Nucleus accumbens (tissue), 56 donors: ENCODE measurements at regions not wholly inside any gene's neighbourhood (a gene's known extent, or its start where the extent isn't known, plus 50 kb on each side); places are given as distances from the start of the nearest gene placed in this dataset.

Source experiments
- DNase-seq, 56 donors: peaks; one replicate each; lab custom pipeline; 2025; lab: John Stamatoyannopoulos, UW

DNA sequence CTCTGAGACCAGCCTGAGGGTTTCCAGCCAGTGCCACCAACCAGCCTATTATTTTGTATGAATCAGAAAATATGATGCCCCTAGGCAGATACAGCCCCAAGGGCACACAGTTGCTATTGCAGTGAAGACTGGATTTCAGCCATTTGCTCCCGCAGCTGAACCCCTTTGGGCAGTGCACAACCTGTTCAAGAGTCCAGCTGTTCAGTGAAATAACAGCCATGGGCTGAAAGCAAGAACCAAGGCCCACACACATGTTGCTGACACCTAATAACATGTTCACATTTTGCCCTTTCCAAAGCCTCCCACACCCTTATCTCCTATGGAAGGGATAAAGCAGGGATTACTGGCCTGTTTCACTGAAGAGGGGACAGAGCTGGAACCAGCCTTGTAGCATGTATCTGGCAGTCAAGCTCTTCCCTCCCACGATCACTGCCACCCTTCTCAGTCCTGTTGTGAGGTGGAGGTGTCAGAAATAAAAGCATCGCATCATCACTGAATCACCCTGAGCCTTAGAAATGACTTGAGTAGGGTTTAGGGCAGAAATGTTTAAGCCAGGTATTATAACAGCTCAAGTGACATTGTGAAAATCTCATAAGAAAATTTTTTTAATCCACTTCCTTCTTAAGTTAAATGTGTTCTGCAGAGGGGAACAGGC is 137.1 kb upstream of the FSTL4 start:
- peak in 6 of 56 donors; percentile 2 to 16 (median 9) for DNase-seq

DNA sequence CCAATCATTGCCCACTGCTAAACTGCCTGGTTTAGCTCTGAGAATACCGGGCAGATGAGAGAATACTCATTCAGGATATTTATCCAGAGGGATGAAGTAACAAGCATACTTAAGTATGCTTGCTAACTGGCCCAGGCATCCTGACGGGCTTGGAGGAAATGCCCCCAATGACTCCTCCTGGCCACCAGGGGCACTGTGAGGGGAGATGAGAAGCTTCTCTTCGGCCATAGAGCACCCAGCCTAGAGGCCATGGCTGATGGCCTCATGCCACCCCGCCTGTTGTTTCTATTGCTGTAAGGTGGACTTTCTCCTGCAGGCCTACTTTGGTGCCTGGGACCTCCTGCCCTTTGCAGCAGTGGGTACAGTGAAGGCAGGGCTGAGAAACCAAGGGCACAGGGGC is 134.5 kb upstream of the FSTL4 start:
- no peak for DNase-seq

DNA sequence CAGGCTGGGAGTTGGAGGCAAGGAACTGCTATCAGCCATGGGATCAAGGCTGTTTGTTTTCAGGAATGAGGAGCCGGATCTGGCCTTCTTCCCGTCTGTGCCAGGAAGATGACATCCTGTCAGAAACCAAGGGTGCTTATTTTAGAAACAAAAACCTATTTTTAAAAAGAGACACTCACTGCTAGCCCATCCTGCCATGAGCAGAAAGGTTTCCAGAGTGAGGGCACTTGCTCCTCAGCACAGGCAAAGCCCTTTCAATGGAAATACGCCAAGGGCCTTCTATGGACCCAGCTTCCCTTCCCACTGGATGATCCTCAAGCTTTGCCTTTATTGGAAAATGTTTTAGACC is 132.6 kb upstream of the FSTL4 start:
- peak in 3 of 56 donors; percentile 13 to 35 (median 31) for DNase-seq

DNA sequence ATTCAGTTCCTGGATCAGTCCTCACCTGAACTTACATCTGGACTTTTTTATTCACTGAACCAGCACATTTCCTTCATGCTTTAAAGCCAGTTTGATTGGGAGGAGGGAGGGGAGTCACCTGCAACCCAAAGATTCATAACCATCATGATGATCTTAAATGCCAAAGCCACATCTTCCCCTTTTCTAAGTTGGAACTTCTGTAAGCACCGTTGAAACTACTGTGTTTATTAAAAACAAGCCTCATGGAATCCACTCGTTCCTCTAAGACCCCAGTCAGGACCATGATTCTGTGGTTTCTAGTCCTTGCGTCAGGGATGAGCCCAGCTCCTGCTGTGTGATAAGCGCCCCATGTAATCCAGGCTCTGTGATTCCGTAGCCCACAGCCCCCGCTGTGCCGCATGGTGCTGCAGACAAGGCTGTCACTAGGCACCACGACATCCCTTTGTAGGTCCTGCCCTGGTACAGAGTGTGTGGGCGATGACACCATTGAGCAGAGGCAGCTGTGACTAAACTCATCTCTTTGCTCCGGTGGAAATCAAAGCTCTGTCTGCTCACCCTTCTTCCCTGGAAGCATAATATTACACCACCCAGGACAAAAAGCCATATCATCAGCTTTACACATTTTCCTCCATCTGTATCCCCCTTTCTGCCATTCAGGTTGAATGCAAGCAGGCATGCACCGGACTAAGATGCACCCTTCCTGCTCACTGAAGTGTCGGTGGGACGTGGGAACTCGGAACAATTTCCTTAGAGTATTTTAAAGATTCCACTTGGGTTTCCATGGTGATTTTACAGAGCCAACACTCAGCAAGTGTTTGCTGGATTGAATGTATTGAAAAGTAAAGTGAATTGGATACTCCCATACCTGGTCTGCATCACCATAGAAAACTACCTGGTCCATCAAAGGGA is 132.0 kb upstream of the FSTL4 start:
- DNase-seq: peak in 32 of 56 donors; percentile 13 to 76 (median 38)

DNA sequence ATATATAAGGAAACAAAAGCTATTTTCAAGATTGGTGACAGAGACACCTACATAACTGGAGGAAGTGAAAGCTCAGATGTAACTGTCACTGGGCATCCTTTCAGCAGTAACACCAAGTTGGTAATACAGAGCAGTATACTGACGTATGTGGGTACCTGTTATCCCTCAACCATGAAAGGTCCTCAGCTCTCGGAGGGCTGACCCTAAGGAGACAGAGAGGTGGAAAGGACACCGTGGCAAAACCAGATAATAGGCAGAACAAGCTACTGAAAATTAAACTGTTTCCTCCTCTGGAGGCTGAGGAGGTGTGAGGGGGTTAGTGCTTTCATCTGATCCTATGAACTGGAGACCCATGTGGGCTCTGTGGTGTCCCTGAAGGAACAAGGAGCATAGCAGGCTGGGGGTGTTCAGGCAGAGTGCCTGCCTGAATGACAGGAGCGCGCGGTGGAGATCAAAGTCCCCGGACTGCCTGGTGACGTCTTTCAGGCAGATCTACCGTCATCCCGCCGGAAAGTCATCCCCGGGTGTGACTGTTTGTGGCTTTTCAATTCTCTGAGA is 130.2 kb upstream of the FSTL4 start:
- no peak for DNase-seq

DNA sequence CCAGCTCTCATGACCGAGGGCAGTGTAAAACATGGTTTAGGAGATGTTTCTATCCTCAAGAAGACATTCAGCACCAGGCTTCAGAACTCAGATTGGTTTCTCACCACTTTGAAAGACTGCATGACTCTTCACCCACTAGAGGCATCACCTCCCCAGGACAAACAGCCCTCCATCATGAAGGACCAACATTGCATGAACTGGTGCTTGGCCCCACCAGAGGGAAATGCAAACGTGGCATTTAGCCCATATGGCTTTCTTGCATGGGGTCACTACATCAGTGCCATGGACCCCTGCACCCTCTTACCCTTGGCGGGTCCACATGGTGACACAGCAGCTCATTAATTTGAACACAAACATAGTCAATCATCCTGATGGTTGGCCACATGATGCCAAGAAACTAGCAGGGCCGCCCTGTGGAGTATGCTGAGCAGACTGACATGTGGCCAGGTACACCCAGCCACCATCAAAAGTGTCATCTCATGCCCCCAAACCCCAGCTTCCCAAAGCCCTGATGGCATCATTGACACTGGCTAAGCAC is 129.5 kb upstream of the FSTL4 start:
- no peak for DNase-seq

DNA sequence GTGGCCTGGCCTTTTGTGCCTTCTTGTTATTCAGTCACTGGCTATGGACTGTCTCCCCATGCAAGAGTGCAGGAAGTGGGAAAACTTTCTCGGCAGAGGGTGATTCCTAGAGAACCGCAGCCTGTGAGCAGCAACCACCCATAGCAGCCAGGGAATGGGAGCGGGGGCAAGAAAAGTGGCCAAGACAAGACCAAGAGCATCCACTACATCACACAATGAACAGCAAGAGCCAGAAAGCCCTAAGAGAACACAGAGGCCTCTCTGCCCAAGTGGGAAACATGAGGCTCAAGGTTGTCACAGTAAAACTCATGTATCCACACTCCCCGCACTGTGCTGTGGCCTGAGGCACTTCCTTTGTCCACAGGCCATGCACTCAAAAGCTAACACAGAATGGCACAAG is 129.1 kb upstream of the FSTL4 start:
- no peak for DNase-seq

DNA sequence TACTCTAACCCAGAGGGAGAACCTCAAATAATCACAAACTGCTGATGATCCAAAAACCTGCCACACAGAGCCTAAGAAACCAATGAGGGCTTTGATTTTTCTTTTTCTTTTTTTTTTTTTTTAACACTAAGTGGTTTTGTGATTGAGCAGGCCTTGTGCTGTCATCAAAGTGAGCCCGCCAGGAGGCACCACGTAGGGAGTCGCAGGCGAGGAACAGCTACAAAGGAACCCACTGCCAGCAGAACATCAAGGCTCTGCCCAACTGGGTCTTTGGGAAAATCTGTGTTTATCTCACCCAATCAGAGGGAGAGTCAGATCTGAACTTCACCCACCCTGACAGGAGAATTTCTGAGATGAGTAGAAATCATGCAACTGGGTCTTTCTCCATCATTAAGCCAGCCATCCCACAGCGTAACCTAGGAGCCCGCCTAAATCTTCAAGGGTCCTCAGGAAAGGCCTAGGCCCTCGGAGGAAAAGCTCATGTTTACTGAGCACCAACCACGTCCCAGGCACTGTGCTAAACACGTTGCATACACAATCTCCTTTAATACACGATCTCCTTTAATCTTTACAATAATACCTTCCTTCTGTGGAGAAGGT is 126.9 kb upstream of the FSTL4 start:
- no peak for DNase-seq

DNA sequence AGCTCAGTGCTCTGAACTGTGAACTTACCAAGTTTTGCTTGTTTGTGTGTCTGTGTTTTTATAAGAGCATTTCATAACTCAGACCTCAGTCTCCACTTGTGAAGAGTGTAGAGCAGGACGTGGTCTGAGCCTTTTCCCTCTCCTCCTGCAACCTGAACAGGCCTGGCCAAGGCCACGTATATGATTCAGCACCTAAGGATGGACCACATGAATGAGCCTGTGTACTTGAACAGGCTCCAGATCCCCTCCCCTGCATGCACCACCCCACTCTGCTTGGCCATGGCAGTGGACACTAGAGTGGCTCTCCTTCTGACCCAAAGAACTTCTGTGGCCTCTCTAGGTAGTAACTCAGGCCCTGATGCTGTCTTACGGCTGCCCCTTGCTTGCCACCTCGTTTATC is 125.9 kb upstream of the FSTL4 start:
- no peak for DNase-seq

DNA sequence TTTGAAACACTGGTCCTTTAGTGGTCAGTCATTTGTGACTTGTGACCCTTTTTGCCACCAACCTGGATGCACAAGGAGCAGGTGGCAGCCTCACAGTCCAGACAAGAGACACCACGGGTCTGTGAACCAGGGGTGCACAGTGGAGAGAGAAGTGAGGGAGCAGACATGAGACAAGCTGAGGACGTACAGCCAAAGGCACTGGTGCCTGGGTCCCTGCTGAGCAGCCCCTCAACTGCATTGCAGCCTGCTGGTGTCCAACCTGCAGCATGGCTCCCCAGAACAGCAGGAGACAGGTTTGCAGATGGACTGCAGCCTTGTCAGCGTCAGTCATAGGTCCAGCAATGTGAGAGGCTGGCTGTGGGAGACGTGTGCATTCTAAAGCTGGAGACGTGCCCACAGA is 124.2 kb upstream of the FSTL4 start:
- DNase-seq: no peak

DNA sequence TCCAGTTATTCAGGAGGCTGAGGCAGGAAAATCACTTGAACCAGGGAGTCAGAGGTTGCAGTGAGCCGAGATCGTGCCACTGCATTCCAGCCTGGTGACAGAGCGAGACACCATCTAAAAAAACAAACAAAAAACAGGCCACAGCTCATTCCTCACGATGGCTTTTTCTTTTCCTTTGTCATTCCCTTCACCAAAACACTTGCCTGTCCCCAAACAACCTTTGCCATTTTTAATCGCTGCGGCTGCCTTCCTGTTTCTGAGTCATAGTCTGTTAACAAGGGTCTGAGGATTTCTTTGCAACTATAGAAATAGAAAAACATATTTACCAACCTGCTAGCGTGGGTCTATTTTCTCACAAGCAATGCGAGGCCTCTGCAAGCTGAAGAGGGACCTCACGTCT is 123.0 kb upstream of the FSTL4 start:
- no peak for DNase-seq

DNA sequence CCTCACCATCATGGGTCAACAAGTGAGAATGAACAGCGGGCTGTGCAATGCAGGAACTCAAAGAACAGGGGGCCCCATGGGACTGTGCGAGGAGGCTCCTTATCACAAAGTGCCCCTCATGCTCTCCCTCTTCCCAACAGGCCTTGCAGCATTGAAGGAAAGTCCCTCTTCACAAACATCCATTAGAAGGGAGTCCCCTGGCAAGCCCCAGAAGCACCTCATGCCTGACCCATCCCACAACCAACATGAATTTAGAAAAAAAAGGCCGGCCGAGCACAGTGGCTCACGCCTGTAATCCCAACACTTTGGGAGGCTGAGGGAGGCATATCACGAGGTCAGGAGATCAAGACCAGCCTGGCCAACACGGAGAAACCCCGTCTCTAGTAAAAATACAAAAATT is 122.6 kb upstream of the FSTL4 start:
- no peak for DNase-seq

DNA sequence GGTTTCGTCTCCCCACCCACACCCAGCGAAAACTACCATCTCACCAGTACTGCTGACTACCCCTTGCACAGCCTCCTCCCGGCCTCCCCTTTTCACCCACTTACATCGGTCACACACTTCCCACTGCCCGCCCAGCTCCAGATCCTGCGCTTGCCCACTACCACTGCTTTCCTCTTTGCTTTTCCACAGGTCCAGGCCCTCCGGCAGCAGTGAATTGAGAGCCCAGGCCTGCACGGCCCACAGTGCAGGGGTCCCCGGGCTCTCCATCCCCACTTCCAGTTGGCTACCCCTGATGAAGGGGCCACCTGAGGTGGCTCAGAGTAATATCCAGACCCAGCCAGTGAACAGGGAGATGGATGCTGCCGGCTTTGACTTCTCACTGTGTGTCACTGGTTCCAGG is 120.2 kb upstream of the FSTL4 start:
- no peak for DNase-seq

DNA sequence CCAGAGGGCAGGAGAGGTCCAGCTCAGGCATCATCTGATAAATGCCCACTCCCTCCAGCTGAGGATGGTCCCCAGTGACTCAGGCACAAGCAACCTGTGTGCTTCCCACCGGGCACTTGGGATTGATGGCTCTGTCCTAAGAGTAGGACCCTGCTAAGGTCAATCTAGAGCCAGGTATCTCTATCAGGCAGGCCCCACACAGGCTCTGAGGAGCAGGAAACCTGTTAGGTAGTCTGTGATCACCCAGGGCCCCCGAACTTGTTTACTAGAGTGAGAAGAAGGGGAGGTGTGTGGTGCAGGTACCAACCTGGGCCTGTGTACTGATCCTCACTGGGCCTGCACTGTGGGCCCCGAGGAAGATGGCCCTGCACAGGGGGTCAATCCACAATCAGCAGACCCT is 119.6 kb upstream of the FSTL4 start:
- no peak for DNase-seq

DNA sequence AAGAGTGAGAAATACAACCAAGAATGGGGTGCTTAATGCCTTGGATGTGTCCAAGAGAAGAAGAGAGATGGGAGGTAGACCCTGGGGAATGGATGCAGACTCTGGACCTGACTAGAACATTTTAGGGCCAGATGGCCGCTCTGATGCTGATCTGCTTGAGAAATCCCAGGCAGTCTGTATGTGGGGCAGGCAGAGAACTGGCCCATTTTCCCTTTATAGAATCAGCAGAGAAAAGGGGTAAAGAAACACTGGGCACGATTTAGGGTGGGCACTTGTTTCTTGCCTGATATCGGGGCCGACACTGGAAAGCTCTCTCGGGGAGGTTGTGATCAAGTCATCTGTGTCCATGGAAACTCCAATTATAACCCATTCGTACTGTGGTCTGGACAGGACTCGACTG is 118.5 kb upstream of the FSTL4 start:
- no peak for DNase-seq

DNA sequence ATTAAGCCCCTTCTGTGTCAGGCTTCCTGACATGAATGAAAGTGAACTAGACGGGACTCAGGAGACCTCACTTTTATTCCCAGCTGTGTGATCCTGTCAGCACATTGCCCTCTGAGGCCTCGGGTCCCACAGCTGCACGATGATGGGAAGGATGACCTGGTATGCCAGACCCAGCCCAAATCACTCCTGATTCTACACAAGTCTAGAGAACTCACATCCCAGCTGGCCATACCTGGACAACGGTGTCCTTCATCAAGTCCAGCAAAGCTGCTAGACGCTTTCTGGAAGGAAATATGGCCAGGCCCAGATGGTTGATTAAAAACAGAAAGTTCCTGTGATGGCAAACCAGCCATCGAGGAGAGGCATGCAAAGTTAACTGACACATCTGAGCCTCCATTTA is 118.0 kb upstream of the FSTL4 start:
- no peak for DNase-seq

DNA sequence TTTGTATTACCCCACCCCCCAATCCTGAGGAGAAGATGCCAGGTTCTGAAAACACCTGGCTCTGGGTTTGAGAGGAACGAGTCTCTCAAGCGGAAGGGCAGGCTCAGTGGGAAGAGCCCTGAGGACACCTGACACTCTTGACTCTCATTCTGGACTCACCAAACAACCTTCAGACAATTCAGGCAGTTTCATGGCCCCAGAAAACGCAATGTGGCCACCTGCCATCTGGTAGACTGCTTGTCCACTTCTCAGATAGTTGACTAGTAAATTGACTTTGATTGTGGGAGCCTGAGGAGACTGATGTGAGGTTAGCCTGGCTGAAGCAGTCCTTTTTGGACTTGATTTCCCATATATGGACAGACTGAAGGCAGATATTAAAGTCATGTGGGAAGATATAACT is 117.5 kb upstream of the FSTL4 start:
- no peak for DNase-seq

DNA sequence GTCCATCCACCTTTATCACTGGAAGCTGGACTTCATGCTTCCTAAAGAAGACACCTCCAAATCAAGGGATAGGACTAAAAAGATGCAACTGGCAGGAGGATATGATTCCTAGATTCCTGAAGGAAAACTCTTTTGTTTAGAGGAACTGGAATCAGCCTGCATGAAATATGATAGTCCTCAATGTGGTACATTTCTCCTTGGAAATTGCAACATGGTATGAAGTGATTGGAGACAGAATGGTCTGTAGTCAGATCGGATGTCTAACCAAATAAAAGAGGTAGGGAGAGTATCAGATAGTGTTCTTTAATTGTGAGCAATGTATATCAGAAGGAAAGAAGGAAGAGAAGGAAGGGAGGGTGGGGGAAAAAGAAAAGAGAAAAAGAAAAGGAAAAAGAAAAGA is 116.1 kb upstream of the FSTL4 start:
- DNase-seq: no peak

DNA sequence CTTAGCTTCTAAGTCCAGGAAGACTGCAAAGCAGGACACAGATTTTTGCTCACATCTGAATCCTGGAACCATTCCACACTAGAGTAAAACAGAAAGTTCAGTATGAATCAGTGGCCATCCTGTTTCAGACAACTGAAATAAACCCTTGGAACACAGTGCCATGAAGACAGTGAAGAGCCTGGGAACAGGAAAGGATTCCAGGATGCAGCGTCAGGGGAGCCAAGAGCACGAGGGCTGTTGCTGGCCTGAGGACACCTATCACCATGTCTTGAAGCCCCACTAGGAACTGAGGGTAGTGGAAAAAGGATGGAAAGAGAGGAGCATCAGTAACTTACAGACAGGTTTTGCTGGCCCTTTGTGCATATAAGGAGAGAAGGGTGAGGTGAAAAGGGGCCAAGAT is 115.3 kb upstream of the FSTL4 start:
- no peak for DNase-seq

DNA sequence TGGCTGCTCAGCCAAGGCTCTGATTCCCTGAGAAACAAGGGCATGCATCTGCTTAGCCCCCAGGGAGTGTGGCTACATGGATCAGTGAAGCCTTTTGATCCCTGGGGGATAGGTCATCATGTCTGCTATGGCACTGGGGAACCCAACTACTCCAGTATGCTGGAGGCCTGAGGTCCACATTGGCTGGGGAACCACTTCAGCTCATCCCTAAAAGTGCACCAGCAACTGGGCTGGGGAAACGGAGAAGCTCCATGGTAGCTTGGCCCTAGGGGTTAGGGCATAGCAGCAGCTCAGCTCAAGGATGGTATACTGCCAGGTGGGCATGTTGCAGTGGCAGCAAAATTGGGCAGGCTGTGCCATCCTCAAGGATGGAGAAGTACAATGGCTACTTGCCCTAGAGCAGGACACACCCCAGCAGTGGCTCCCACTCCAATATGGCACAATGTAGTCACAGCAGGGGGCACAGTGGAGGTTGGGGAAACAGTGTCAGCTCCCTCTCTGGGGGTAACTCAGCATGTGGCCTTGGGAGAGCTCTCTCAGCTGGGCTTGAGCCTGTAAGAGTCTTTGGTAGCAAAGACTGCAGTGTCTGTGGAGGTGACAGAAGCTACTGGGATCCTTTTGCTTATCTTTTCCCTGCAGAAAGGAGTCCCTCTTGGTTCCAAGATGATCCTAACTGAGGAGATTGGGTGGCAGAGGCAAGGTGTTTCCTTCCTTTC is 111.5 kb upstream of the FSTL4 start:
- DNase-seq: no peak

DNA sequence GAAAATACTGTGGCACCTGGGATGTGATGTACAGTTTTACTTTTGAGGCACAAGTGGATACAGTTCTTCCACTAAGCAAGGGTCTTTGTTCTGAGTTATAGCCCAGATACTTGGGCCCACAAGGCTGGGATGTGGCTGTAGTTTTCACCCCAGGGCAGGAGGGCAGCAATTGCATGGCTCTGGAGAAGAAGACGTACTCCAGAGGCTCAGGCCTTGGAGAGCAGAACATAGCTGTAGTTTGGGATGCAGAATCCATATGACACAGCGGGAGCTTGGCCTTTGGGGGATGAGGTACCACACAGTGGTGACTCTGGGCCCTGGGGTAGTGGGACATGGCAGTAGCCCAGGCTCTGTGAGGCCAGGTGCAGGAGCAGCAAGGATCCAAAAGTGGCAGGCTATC is 110.8 kb upstream of the FSTL4 start:
- DNase-seq: no peak
